Endothelial cell (in vitro differentiated cells): ENCODE measurements at regions not wholly inside any gene's neighbourhood (a gene's known extent, or its start where the extent isn't known, plus 50 kb on each side); places are given as distances from the start of the nearest gene placed in this dataset.

Experiments
- DNase-seq: peaks from one replicate; pipeline ENCODE4 v3.0.0; 2021; ENCODE audit warnings: low spot score
- H3K27ac Mint-ChIP-seq: one replicate; pipeline ENCODE4 v1.8.0; 2021; ENCODE audit warnings: mixed read lengths, inconsistent platforms; ENCODE audit not compliant: unreplicated experiment
- H3K27me3 Mint-ChIP-seq: one replicate; pipeline ENCODE4 v1.8.0; 2021; ENCODE audit warnings: mild to moderate bottlenecking, moderate library complexity, mixed read lengths, inconsistent platforms; ENCODE audit not compliant: unreplicated experiment
- H3K36me3 Mint-ChIP-seq: one replicate; pipeline ENCODE4 v1.8.0; 2021; ENCODE audit warnings: mild to moderate bottlenecking, low read depth, mixed read lengths, inconsistent platforms; ENCODE audit not compliant: unreplicated experiment
- H3K4me1 Mint-ChIP-seq: one replicate; pipeline ENCODE4 v1.8.0; 2021; ENCODE audit warnings: mild to moderate bottlenecking, mixed read lengths, inconsistent platforms; ENCODE audit not compliant: unreplicated experiment
- H3K4me3 Mint-ChIP-seq: one replicate; pipeline ENCODE4 v1.8.0; 2021; ENCODE audit warnings: mild to moderate bottlenecking, mixed read lengths, inconsistent platforms; ENCODE audit not compliant: unreplicated experiment
- H3K9me3 Mint-ChIP-seq: one replicate; pipeline ENCODE4 v1.8.0; 2021; ENCODE audit warnings: mixed read lengths, inconsistent platforms; ENCODE audit not compliant: unreplicated experiment
- CTCF ChIP-seq: fragments of 200-600 bp; sonication (generic); IDR thresholded peaks from one replicate; pipeline ENCODE4 v1.5.0; 2021; ENCODE audit warnings: antibody characterized with exemption; ENCODE audit not compliant: unreplicated experiment

GRCh38 chr7:124263232-124263827, 230.5 kb upstream of the TMEM229A start:
- DNase-seq: no peak
- Mint-ChIP-seq H3K4me3 (no peak overlapping the region), H3K36me3 (no peaks in the 10 kb centered on the region), H3K27ac (no peak overlapping the region), H3K4me1 (peaks cover 12% of the 10 kb centered on the region), H3K9me3 (no peaks in the 10 kb centered on the region), H3K27me3 (no peaks in the 10 kb centered on the region)
- TF ChIP-seq CTCF: no peak

- Mint-ChIP-seq H3K4me1 (peaks cover 4% of the 10 kb centered on the region), H3K4me3 (no peak overlapping the region), H3K9me3 (no peaks in the 10 kb centered on the region), H3K36me3 (no peaks in the 10 kb centered on the region), H3K27ac (no peak overlapping the region), H3K27me3 (no peaks in the 10 kb centered on the region)
- DNase-seq: no peak
- TF ChIP-seq CTCF: no peak
Measured at GRCh38 chr7:124261710-124262109, 228.8 kb upstream of the TMEM229A start.

- Mint-ChIP-seq H3K36me3 (no peaks in the 10 kb centered on the region), H3K4me1 (no peaks in the 10 kb centered on the region), H3K9me3 (no peaks in the 10 kb centered on the region), H3K27me3 (peaks cover 1% of the 10 kb centered on the region), H3K4me3 (no peak overlapping the region), H3K27ac (no peak overlapping the region)
- no peak for TF ChIP-seq CTCF
- no peak for DNase-seq
Measured at GRCh38 chr7:124257638-124258308, 224.9 kb upstream of the TMEM229A start.

- Mint-ChIP-seq H3K27me3 (peaks cover 1% of the 10 kb centered on the region), H3K36me3 (no peaks in the 10 kb centered on the region), H3K4me1 (no peaks in the 10 kb centered on the region), H3K4me3 (no peak overlapping the region), H3K27ac (no peak overlapping the region), H3K9me3 (no peaks in the 10 kb centered on the region)
- TF ChIP-seq CTCF: no peak
- no peak for DNase-seq
Measured at GRCh38 chr7:124255041-124255655, 222.3 kb upstream of the TMEM229A start.

- H3K27me3 Mint-ChIP-seq: peaks cover 1% of the 10 kb centered on the region
- no peaks in the 10 kb centered on the region for H3K36me3 Mint-ChIP-seq
- no peak overlapping the region for H3K4me3 Mint-ChIP-seq
- no peak overlapping the region for H3K27ac Mint-ChIP-seq
- TF ChIP-seq CTCF: no peak
- DNase-seq: no peak
- no peaks in the 10 kb centered on the region for H3K4me1 Mint-ChIP-seq
- no peaks in the 10 kb centered on the region for H3K9me3 Mint-ChIP-seq
Measured at GRCh38 chr7:124254396-124254795, 221.5 kb upstream of the TMEM229A start.
